ENCODE measurements at regions not wholly inside any gene's neighbourhood (a gene's known extent, or its start where the extent isn't known, plus 50 kb on each side); places are given as distances from the start of the nearest gene placed in this dataset.

DNA sequence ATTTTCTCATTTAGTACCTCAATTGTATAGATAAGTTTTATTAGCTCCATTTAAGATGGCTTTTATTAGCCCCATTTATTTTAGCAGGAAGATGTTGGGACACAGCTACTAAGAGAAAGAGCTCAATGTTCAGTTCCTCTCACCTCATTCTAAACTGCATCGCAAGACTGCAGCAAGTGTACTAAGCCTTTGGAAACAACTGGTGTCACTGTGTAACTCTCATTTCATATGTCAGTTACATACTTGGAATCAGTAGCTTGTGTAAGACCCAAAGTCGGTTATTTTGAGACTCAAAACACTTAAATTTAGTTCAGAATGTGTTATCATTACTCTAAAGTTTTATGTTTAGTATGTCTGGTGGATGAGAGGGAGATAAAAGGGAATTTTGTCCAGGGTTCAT is 482.9 kb downstream of the BMP2 start:
- Histone ChIP-seq H3K4me1 (ENCODE audit: insufficient read depth, low read length) (0 out of 2 replicates have a peak, but pooled peaks cover 7% of the 10 kb centered on the region), H3K27ac (ENCODE audit: low read depth, low read length) (no peak overlapping the region), H3K36me3 (ENCODE audit: insufficient read depth, low read length) (no peaks in the 10 kb centered on the region), H3K9me3 (ENCODE audit: insufficient read depth, low read depth, low read length) (no peaks in the 10 kb centered on the region), H3K9ac (ENCODE audit: low read depth, low read length) (no peak overlapping the region), H3K27me3 (ENCODE audit: insufficient read depth, low read length) (no peaks in the 10 kb centered on the region), H3K4me3 (ENCODE audit: low read length) (no peak overlapping the region)
- WGBS, result 93% methylated on average over 2 of the region's 2 CpGs

DNA sequence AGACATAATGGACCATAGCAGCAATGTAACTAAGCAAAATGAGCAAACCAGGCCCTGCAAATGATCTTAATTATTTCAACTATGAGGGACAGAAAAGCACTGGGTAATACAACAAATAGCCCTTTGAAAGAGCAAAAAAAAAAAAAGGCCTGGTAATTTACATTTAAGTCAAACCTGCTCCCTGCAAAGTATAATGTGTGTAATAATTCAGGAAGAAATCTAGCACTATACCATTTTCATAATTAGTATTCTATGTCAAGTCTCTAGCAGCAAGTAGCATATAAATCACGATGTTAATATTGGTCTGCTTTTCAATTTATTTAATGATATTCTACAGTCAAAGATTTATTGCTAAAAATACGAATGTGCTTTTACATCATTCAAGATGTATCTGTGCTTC is 489.6 kb downstream of the BMP2 start:
- H3K9ac ChIP-seq (ENCODE audit: low read depth, low read length), result no peak overlapping the region
- H3K27ac ChIP-seq (ENCODE audit: low read depth, low read length), result no peak overlapping the region
- H3K4me3 ChIP-seq (ENCODE audit: low read length), result no peak overlapping the region
- H3K27me3 ChIP-seq (ENCODE audit: insufficient read depth, low read length), result no peaks in the 10 kb centered on the region
- H3K36me3 ChIP-seq (ENCODE audit: insufficient read depth, low read length), result no peaks in the 10 kb centered on the region
- no peaks in the 10 kb centered on the region for H3K9me3 ChIP-seq (ENCODE audit: insufficient read depth, low read depth, low read length)
- WGBS, result 100% methylated on average over 2 of the region's 2 CpGs
- H3K4me1 ChIP-seq (ENCODE audit: insufficient read depth, low read length), result no peaks in the 10 kb centered on the region

DNA sequence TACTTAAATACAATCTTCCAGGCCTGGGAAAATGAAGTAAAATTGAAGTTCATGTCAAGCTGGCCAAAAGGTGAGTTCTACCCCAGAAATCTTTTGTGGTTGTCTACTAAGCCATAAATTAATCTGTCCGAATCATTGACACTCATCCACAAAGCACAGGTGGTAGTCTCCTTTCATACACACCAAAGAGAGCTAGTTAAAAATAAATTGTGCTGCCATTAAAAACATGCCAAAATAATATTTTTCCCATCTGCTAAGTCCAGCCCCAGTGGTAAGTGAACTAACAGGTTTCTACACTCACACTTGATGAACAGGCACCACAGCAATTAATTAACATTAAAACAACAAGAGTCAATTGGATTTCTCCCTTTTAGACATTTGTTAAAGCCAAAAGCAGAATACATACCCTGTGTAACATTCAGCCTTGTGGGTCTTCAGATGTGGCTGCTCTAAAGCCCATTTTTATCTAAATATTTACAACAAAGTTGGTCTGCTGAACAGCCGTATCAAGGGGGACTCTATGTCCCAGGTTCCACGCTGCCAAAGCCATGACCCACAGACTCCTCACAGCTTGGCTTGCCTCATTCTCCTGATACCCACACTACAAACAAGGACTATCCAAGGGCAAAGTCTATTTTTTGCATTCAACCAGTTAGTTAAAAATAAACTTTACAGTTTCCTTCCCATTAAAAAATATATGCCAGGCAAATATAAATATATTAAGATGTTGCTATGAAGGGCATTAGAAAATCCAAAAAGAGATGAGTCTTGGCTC is 490.4 kb downstream of the BMP2 start:
- Histone ChIP-seq H3K27ac (ENCODE audit: low read depth, low read length) (no peak overlapping the region), H3K27me3 (ENCODE audit: insufficient read depth, low read length) (no peaks in the 10 kb centered on the region), H3K36me3 (ENCODE audit: insufficient read depth, low read length) (no peaks in the 10 kb centered on the region)

DNA sequence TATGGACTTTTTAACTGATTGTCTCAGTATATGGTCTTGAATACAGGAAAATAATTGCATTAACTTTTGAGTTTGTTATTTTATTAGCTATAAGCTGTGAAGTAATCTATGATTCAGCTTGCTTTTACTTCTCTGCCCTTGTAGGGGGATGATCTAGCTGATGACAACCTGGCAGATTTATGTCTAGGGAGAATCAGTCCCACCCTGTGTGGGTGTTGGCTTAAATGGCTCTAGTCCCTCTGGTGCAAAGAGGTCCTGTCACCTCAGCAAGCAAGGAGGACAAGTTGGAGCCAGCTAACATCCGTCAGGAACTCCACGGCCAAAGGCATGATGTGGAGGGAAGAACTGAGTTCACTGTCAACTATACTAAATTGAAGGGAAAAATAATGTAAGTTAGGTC is 495.3 kb downstream of the BMP2 start:
- Histone ChIP-seq H3K4me3 (ENCODE audit: low read length) (no peak overlapping the region), H3K27ac (ENCODE audit: low read depth, low read length) (no peak overlapping the region), H3K27me3 (ENCODE audit: insufficient read depth, low read length) (no peaks in the 10 kb centered on the region), H3K4me1 (ENCODE audit: insufficient read depth, low read length) (no peaks in the 10 kb centered on the region), H3K9ac (ENCODE audit: low read depth, low read length) (no peak overlapping the region), H3K36me3 (ENCODE audit: insufficient read depth, low read length) (no peaks in the 10 kb centered on the region), H3K9me3 (ENCODE audit: insufficient read depth, low read depth, low read length) (no peaks in the 10 kb centered on the region)
- 98% methylated on average over 2 of the region's 2 CpGs for WGBS

More for the DNA sequence above, 490.4 kb downstream of the BMP2 start:
- Histone ChIP-seq H3K4me1 (ENCODE audit: insufficient read depth, low read length) (no peaks in the 10 kb centered on the region), H3K9me3 (ENCODE audit: insufficient read depth, low read depth, low read length) (no peaks in the 10 kb centered on the region), H3K9ac (ENCODE audit: low read depth, low read length) (no peak overlapping the region), H3K4me3 (ENCODE audit: low read length) (no peak overlapping the region)
- 92% methylated on average over 3 of the region's 3 CpGs for WGBS

DNA sequence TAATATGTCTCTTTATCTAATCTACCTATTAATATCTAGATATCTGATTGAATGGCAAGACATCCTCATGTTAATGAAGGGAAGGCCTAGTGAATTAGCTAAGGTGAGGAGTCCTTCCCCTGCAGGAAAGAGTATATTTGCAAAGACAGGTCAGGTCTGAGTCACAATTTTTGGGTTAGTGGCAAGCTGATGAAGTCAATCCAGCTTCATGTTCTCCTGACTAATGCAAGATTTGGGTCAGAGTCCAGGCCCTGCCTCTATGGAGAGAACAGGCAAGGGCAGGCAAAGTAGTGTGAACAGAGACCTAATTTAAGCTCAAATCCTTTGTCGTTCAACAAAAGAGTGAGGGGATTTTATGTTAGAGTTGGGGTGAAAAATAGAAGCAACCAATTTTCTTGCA is 496.7 kb downstream of the BMP2 start:
- no peak overlapping the region for H3K27ac ChIP-seq (ENCODE audit: low read depth, low read length)
- no peaks in the 10 kb centered on the region for H3K36me3 ChIP-seq (ENCODE audit: insufficient read depth, low read length)
- H3K4me3 ChIP-seq (ENCODE audit: low read length), result no peak overlapping the region
- 97% methylated on average over 1 of the region's 1 CpG for WGBS
- no peaks in the 10 kb centered on the region for H3K4me1 ChIP-seq (ENCODE audit: insufficient read depth, low read length)
- no peak overlapping the region for H3K9ac ChIP-seq (ENCODE audit: low read depth, low read length)
- H3K9me3 ChIP-seq (ENCODE audit: insufficient read depth, low read depth, low read length), result no peaks in the 10 kb centered on the region
- H3K27me3 ChIP-seq (ENCODE audit: insufficient read depth, low read length), result no peaks in the 10 kb centered on the region

DNA sequence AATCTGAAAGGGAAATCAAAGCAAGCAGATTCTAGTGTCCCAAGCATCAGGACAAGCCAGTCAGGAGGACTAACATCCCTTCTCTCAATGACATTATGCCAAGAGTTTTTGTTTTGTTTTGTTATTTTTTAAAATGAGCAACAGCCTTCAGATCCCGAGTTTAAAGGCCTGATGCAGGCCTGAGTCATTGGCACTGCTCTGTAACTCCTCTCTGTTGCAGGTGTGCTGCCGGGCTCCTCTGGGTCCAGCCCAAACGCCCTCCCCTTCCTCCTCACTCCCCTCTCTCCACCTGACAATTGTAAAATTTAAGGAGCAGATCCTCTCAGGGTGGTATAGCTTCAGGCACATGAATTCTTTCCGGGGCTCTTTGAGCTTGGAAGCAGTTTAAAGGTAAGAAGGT is 502.0 kb downstream of the BMP2 start:
- no peak overlapping the region for H3K9ac ChIP-seq (ENCODE audit: low read depth, low read length)
- H3K4me1 ChIP-seq (ENCODE audit: insufficient read depth, low read length), result no peaks in the 10 kb centered on the region
- no peaks in the 10 kb centered on the region for H3K27me3 ChIP-seq (ENCODE audit: insufficient read depth, low read length)
- H3K4me3 ChIP-seq (ENCODE audit: low read length), result no peak overlapping the region
- WGBS, result 85% methylated on average over 4 of the region's 4 CpGs
- no peaks in the 10 kb centered on the region for H3K9me3 ChIP-seq (ENCODE audit: insufficient read depth, low read depth, low read length)
- no peak overlapping the region for H3K27ac ChIP-seq (ENCODE audit: low read depth, low read length)
- H3K36me3 ChIP-seq (ENCODE audit: insufficient read depth, low read length), result no peaks in the 10 kb centered on the region

DNA sequence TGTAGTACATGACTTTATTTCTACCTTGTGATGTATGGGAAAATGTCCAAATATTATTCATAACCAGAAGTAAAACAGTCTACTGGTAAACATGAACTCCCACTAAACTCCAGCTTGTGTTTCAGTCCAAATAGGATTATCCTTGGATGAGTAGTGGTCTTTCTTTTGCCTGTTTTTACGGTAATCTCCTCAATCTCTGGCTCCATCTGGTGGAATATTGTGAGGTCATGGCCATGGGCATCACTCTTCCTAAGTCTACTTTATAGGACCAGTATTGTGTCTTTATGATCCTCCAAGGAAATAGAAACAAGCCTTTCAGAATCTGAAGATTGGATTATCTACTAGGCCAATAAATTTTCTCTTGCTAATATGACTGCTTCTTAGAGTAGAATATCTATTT is 505.0 kb downstream of the BMP2 start:
- Histone ChIP-seq H3K27me3 (ENCODE audit: insufficient read depth, low read length) (no peaks in the 10 kb centered on the region), H3K27ac (ENCODE audit: low read depth, low read length) (no peak overlapping the region), H3K36me3 (ENCODE audit: insufficient read depth, low read length) (no peaks in the 10 kb centered on the region), H3K9ac (ENCODE audit: low read depth, low read length) (no peak overlapping the region), H3K4me1 (ENCODE audit: insufficient read depth, low read length) (no peaks in the 10 kb centered on the region), H3K4me3 (ENCODE audit: low read length) (no peak overlapping the region), H3K9me3 (ENCODE audit: insufficient read depth, low read depth, low read length) (no peaks in the 10 kb centered on the region)
- WGBS, result 43% methylated on average over 1 of the region's 1 CpG

DNA sequence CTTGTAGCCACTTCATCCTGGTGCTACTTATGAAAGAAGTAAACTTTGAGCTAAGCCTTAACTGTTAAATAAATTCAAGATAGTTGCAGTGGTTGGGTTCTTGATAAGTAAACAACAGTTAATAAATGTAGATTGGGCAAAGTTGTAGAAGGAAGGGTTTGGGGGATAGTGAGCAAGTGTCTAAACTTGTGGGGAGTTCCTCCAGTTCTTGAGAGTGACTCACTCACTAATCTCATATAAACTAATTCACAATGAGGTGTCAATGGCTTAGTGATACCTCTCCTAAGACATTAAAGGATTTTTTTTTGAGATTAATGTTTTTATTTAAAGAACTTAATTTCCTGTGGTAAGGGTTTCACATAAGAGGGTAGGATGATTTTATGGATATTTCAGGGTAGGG is 507.4 kb downstream of the BMP2 start:
- Histone ChIP-seq H3K4me1 (ENCODE audit: insufficient read depth, low read length) (no peaks in the 10 kb centered on the region), H3K36me3 (ENCODE audit: insufficient read depth, low read length) (no peaks in the 10 kb centered on the region), H3K9ac (ENCODE audit: low read depth, low read length) (no peak overlapping the region), H3K27me3 (ENCODE audit: insufficient read depth, low read length) (no peaks in the 10 kb centered on the region), H3K27ac (ENCODE audit: low read depth, low read length) (no peak overlapping the region), H3K9me3 (ENCODE audit: insufficient read depth, low read depth, low read length) (no peaks in the 10 kb centered on the region), H3K4me3 (ENCODE audit: low read length) (no peak overlapping the region)

DNA sequence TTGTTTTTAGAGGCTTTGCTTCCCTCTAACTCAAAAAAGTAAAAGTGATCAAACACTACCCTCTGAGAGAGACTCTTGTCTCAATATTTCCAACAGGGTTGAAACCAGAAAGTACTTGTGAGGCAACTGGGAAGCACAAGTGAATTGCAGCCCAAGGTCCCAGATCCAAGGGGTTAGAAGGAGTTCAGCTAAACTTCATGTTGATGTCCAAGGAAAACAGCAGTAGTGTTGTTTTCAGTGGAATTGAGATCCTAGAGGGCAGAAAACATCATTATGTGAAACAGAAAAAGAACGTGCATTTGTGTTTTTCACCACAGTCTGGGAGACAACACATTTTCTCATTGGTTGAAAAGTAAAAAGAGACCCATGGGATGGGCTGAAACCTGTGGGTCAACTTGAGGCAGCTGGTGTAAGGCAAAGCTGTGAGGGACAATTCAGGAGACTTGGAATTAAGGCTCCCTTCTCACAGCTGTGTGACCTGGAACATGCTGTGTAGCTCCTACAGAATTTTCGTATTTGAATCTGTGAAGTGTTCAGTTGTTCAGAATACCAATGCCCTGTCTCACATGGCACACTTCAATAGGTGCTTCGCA is 508.3 kb downstream of the BMP2 start:
- Histone ChIP-seq H3K27me3 (ENCODE audit: insufficient read depth, low read length) (no peaks in the 10 kb centered on the region), H3K9me3 (ENCODE audit: insufficient read depth, low read depth, low read length) (no peaks in the 10 kb centered on the region), H3K36me3 (ENCODE audit: insufficient read depth, low read length) (no peaks in the 10 kb centered on the region), H3K27ac (ENCODE audit: low read depth, low read length) (no peak overlapping the region), H3K9ac (ENCODE audit: low read depth, low read length) (no peak overlapping the region), H3K4me1 (ENCODE audit: insufficient read depth, low read length) (no peaks in the 10 kb centered on the region), H3K4me3 (ENCODE audit: low read length) (no peak overlapping the region)
- 97% methylated on average over 3 of the region's 3 CpGs for WGBS

DNA sequence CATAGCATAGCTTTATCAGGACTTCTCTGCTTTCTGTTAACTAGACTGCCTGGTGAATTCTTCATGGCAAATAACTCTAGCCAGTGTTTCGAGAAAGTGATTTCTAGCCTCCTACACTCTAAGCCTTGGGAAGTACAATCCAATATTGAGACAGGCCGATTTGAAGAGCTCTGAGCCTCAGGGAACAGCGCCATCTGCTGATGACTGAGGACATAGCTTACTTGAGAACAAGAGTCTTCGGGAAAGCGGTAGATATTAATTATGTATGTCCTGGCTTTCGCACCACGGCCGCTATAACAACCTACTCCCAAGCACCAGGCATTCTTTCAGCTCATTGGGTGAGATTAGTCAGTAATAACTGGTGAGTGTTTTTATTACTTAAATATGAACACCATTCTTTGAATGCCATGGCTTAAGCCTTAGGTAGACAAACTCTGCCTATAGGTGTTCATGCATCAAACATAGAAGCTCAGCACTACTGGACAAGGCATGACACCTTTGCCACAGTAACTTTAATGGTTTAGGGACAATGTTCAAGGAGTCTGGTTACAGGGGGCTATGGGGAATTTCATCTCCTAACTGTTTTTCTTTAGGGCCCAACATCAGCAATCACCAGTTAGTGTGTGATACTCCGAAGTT is 518.6 kb downstream of the BMP2 start:
- Histone ChIP-seq H3K9ac (ENCODE audit: low read depth, low read length) (no peak overlapping the region), H3K9me3 (ENCODE audit: insufficient read depth, low read depth, low read length) (no peaks in the 10 kb centered on the region), H3K4me3 (ENCODE audit: low read length) (no peak overlapping the region), H3K27ac (ENCODE audit: low read depth, low read length) (no peak overlapping the region), H3K4me1 (ENCODE audit: insufficient read depth, low read length) (no peaks in the 10 kb centered on the region), H3K36me3 (ENCODE audit: insufficient read depth, low read length) (no peaks in the 10 kb centered on the region), H3K27me3 (ENCODE audit: insufficient read depth, low read length) (no peaks in the 10 kb centered on the region)
- 40% methylated on average over 6 of the region's 9 CpGs for WGBS

DNA sequence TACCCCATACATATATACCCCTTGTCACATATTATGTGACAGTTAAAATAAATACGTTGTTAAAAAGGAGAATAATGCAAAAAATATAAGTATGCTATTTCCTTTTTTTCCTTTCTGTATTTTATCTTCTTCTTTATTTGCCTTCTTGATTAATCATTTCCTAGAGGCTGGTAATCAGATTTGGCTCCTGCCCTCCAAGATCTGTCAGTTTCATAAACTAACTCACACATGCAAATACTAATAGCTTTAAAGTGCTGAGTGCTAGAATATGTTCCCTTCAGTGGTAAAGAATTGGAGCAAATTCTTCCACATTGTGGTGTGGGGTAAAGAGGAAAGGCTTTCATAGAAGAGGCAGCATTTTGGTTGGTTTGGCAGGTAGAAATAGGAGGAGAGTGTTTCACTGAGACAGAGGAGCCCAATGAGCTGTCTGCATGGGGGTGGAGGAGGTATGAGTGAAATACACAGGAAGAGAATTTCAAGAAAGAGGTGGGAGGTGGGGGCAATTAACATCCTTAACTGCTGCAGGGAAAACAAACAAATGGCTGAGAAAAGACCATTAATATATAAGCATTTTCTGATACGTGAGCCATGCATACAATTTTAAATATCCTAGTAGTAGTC is 523.9 kb downstream of the BMP2 start:
- Histone ChIP-seq H3K4me1 (ENCODE audit: insufficient read depth, low read length) (peaks cover 12% of the 10 kb centered on the region), H3K36me3 (ENCODE audit: insufficient read depth, low read length) (no peaks in the 10 kb centered on the region), H3K27ac (ENCODE audit: low read depth, low read length) (no peak overlapping the region), H3K9me3 (ENCODE audit: insufficient read depth, low read depth, low read length) (no peaks in the 10 kb centered on the region), H3K9ac (ENCODE audit: low read depth, low read length) (no peak overlapping the region), H3K27me3 (ENCODE audit: insufficient read depth, low read length) (no peaks in the 10 kb centered on the region; the same call in 1 of the 2 replicates), H3K4me3 (ENCODE audit: low read length) (no peak overlapping the region)
- no CpG with 5 or more reads among the region's 2 CpGs for WGBS

All from HUES64 (cell line).